DND-41 (cell line): ENCODE measurements at regions not wholly inside any gene's neighbourhood (a gene's known extent, or its start where the extent isn't known, plus 50 kb on each side); places are given as distances from the start of the nearest gene placed in this dataset.

ENCODE experiments used
- CTCF ChIP-seq: IDR thresholded peaks from 2 replicates; pipeline ENCODE4 v1.5.1; 2012; ENCODE audit warnings: borderline replicate concordance, low read length, moderate library complexity, mild to moderate bottlenecking; ENCODE audit not compliant: poor library complexity, severe bottlenecking; ENCODE audit errors: extremely low read depth
- EZH2 ChIP-seq: IDR thresholded peaks from 3 replicates; pipeline ENCODE4 v1.6.1; 2012; ENCODE audit warnings: borderline replicate concordance, low read depth, mild to moderate bottlenecking, moderate library complexity, low read length, inconsistent platforms; ENCODE audit not compliant: severe bottlenecking

GRCh38 chr5:9920697-9921096, 290.5 kb upstream of the TAS2R1 start:
- TF ChIP-seq CTCF (no peak), EZH2 (no peak)
